ENCODE measurements at regions not wholly inside any gene's neighbourhood (a gene's known extent, or its start where the extent isn't known, plus 50 kb on each side); places are given as distances from the start of the nearest gene placed in this dataset.

DNA sequence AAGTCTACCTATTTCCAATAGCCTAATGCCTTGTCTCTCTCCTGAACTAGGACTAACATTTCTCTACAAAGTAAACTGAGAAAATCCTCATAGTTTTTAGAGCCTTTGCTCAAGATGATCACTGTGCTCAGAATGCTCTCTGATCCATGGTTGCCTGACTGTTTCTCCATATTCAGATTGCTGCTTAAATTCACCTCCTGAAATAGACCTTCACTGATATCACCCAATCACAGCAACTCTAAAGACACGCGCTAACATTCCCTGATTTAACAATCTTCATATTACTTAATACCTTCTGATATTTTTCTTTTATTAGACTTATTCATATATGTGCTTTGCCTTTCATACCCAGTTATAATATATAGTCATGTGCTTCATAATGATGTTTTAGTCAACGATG, 148.9 kb upstream of the SP4 start:
- TF ChIP-seq, protein P1, sequence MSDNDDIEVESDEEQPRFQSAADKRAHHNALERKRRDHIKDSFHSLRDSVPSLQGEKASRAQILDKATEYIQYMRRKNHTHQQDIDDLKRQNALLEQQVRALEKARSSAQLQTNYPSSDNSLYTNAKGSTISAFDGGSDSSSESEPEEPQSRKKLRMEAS (IDR thresholded peaks at IDR 0.05) = no peak
- TF ChIP-seq, protein P2, sequence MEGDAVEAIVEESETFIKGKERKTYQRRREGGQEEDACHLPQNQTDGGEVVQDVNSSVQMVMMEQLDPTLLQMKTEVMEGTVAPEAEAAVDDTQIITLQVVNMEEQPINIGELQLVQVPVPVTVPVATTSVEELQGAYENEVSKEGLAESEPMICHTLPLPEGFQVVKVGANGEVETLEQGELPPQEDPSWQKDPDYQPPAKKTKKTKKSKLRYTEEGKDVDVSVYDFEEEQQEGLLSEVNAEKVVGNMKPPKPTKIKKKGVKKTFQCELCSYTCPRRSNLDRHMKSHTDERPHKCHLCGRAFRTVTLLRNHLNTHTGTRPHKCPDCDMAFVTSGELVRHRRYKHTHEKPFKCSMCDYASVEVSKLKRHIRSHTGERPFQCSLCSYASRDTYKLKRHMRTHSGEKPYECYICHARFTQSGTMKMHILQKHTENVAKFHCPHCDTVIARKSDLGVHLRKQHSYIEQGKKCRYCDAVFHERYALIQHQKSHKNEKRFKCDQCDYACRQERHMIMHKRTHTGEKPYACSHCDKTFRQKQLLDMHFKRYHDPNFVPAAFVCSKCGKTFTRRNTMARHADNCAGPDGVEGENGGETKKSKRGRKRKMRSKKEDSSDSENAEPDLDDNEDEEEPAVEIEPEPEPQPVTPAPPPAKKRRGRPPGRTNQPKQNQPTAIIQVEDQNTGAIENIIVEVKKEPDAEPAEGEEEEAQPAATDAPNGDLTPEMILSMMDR (IDR thresholded peaks at IDR 0.05 in 2 of 3, conservative IDR thresholded peaks at IDR 0.05 in 1 of 3; ENCODE audit: borderline replicate concordance in 1 of 3, insufficient read depth in 1 of 3, low read depth in 2 of 3, low read length in 2 of 3) = no peak
- no peak for TF ChIP-seq SRF (IDR thresholded peaks at IDR 0.05; ENCODE audit: low read depth)

All from HCT116 (cell line).